GM12875 (cell line): ENCODE measurements at regions not wholly inside any gene's neighbourhood (a gene's known extent, or its start where the extent isn't known, plus 50 kb on each side); places are given as distances from the start of the nearest gene placed in this dataset.

ENCODE experiments used
- H3K4me3 ChIP-seq: one replicate; pipeline ENCODE4 v1.5.1; 2011; ENCODE audit warnings: low read depth, low read length, control low read depth
- CTCF ChIP-seq: IDR thresholded peaks from 2 replicates; pipeline ENCODE4 v1.5.1; 2011; ENCODE audit warnings: low read depth, mild to moderate bottlenecking, control low read depth, inconsistent platforms, low read length, moderate library complexity, borderline replicate concordance; ENCODE audit not compliant: insufficient read depth

GRCh38 chr20:48205281-48205782, 420.1 kb upstream of the SULF2 start:
- TF ChIP-seq CTCF = no peak
- no peak overlapping the region for H3K4me3 ChIP-seq

- H3K4me3 ChIP-seq = no peak overlapping the region
Measured at GRCh38 chr20:48204499-48204898, 419.2 kb upstream of the SULF2 start.

GRCh38 chr20:48203252-48203651, 418.0 kb upstream of the SULF2 start:
- TF ChIP-seq CTCF = no peak
- no peak overlapping the region for H3K4me3 ChIP-seq

More at GRCh38 chr20:48204499-48204898, 419.2 kb upstream of the SULF2 start:
- TF ChIP-seq CTCF = no peak

GRCh38 chr20:48202334-48203113, 417.2 kb upstream of the SULF2 start:
- TF ChIP-seq CTCF = no peak
- no peak overlapping the region for H3K4me3 ChIP-seq

- H3K4me3 ChIP-seq = no peak overlapping the region
- no peak for TF ChIP-seq CTCF
Measured at GRCh38 chr20:48201885-48202284, 416.6 kb upstream of the SULF2 start.

GRCh38 chr20:48201188-48201587, 415.9 kb upstream of the SULF2 start:
- no peak for TF ChIP-seq CTCF

GRCh38 chr20:48198929-48199451, 413.7 kb upstream of the SULF2 start:
- no peak for TF ChIP-seq CTCF

More at GRCh38 chr20:48201188-48201587, 415.9 kb upstream of the SULF2 start:
- H3K4me3 ChIP-seq = no peak overlapping the region

More at GRCh38 chr20:48198929-48199451, 413.7 kb upstream of the SULF2 start:
- H3K4me3 ChIP-seq = no peak overlapping the region
